ENCODE measurements at regions not wholly inside any gene's neighbourhood (a gene's known extent, or its start where the extent isn't known, plus 50 kb on each side); places are given as distances from the start of the nearest gene placed in this dataset.

DNA sequence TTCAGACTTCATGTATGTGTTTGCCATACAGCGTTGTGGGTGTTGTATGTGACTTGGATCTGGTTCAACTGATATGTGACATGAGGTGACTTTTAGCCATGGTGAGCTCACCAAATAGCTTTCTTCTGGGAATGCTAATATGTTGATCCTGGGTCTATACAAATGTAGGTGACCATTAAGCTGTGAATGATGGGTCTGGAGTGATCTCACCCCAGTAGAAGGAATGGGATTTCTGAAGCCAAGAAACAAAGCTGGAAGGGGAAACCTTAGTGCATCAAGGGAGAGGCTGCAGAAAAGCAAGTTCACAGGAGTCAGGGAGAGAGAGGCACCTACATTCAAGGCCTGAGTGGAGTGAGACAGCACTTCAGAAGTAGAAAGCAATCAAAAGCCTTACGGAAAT is 421.0 kb upstream of the THRB start:
- 87 to 92% methylated on average over 2 of the region's 2 CpGs for WGBS, 2 experiments (ENCODE audit: insufficient coverage in 1 of 2, insufficient read length in 1 of 2)
- H3K4me1 ChIP-seq (ENCODE audit: control insufficient read depth, insufficient read depth, low read length) = no peaks in the 10 kb centered on the region
- DNase-seq = no peak
- Mint-ChIP-seq H3K9me3 (peaks cover 7% of the 10 kb centered on the region), H3K27me3 (ENCODE audit: insufficient read depth) (peaks cover 17% of the 10 kb centered on the region), H3K36me3 (ENCODE audit: low read depth) (no peaks in the 10 kb centered on the region), H3K4me3 (no peak overlapping the region), H3K27ac (no peak overlapping the region), H3K4me1 (peaks cover 7% of the 10 kb centered on the region)
- H3K27me3 ChIP-seq (ENCODE audit: control insufficient read depth, insufficient read depth, low read length, poor library complexity, severe bottlenecking) = no peaks in the 10 kb centered on the region
- H3K9ac ChIP-seq (ENCODE audit: extremely low read depth, low read length, poor library complexity, severe bottlenecking) = no peak overlapping the region
- no peaks in the 10 kb centered on the region for H3K36me3 ChIP-seq (ENCODE audit: control insufficient read depth, insufficient read depth, low read length)
- H3K27ac ChIP-seq (ENCODE audit: low read depth, low read length) = no peak overlapping the region
- TF ChIP-seq CTCF (conservative IDR thresholded peaks at IDR 0.05) = no peak
- H3K9me3 ChIP-seq (ENCODE audit: control insufficient read depth, low read length) = no peaks in the 10 kb centered on the region
- no peak overlapping the region for H3K4me3 ChIP-seq (ENCODE audit: low read length)

DNA sequence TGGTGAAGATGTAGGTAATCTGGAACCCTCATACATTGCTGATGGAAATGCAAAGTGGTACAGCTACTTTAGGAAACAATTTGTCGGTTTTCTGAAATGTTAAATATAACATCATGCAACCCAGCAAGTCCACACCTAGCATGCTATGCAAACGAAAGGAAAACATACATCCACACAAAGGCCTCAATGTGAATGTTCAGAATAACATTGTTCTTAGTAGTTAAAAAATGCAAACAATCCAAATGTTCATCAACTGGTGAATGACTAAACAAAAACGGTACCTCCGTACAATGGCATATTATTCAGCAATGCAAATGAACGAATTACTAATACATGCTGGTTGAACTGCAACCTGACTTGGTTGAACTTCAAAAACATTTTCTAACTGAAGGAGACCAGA is 423.3 kb upstream of the THRB start:
- H3K27me3 ChIP-seq (ENCODE audit: control insufficient read depth, insufficient read depth, low read length, poor library complexity, severe bottlenecking) = no peaks in the 10 kb centered on the region
- Mint-ChIP-seq H3K4me3 (no peak overlapping the region), H3K27ac (no peak overlapping the region), H3K27me3 (ENCODE audit: insufficient read depth) (peaks cover 28% of the 10 kb centered on the region), H3K36me3 (ENCODE audit: low read depth) (no peaks in the 10 kb centered on the region), H3K9me3 (peaks cover 6% of the 10 kb centered on the region), H3K4me1 (peaks cover 6% of the 10 kb centered on the region)
- 88 to 96% methylated on average over 3 to 5 of the region's 5 CpGs for WGBS, 2 experiments (ENCODE audit: insufficient coverage in 1 of 2, insufficient read length in 1 of 2)
- no peaks in the 10 kb centered on the region for H3K36me3 ChIP-seq (ENCODE audit: control insufficient read depth, insufficient read depth, low read length)
- H3K4me1 ChIP-seq (ENCODE audit: control insufficient read depth, insufficient read depth, low read length) = no peaks in the 10 kb centered on the region
- no peak overlapping the region for H3K4me3 ChIP-seq (ENCODE audit: low read length)
- H3K9me3 ChIP-seq (ENCODE audit: control insufficient read depth, low read length) = no peaks in the 10 kb centered on the region
- H3K27ac ChIP-seq (ENCODE audit: low read depth, low read length) = no peak overlapping the region
- no peak overlapping the region for H3K9ac ChIP-seq (ENCODE audit: extremely low read depth, low read length, poor library complexity, severe bottlenecking)
- no peak for DNase-seq
- no peak for TF ChIP-seq CTCF (conservative IDR thresholded peaks at IDR 0.05)

DNA sequence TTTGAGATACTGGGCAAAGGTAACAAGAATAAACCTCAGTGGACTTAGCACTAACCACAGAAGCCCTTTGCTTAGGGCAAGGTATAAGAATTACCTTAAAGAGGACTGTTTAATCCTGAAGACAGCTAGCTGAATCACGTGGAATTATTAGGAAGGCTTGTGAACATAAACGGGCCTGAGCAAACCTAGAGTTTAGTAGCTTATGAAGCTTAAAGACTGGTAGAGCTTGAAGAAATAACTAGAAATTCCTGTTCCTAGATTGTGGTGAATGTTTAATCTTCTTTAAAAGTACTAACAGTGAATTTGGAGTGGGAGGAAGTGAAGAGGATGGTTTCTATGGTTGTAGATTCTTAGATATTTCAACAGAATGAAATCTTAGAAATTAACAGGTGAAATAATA is 428.9 kb upstream of the THRB start:
- 83 to 89% methylated on average over 2 of the region's 2 CpGs for whole genome bisulfite sequencing, 2 experiments (ENCODE audit: insufficient coverage in 1 of 2, insufficient read length in 1 of 2)
- Histone ChIP-seq H3K9me3 (ENCODE audit: control insufficient read depth, low read length) (no peaks in the 10 kb centered on the region), H3K4me3 (ENCODE audit: low read length) (no peak overlapping the region), H3K9ac (ENCODE audit: extremely low read depth, low read length, poor library complexity, severe bottlenecking) (no peak overlapping the region), H3K27me3 (ENCODE audit: control insufficient read depth, insufficient read depth, low read length, poor library complexity, severe bottlenecking) (no peaks in the 10 kb centered on the region), H3K36me3 (ENCODE audit: control insufficient read depth, insufficient read depth, low read length) (no peaks in the 10 kb centered on the region), H3K27ac (ENCODE audit: low read depth, low read length) (no peak overlapping the region), H3K4me1 (ENCODE audit: control insufficient read depth, insufficient read depth, low read length) (no peaks in the 10 kb centered on the region)
- Mint-ChIP-seq H3K27me3 (ENCODE audit: insufficient read depth) (peaks cover 30% of the 10 kb centered on the region), H3K9me3 (no peaks in the 10 kb centered on the region), H3K4me1 (peaks cover 10% of the 10 kb centered on the region), H3K4me3 (no peak overlapping the region), H3K36me3 (ENCODE audit: low read depth) (no peaks in the 10 kb centered on the region), H3K27ac (no peak overlapping the region)
- DNase-seq = no peak
- TF ChIP-seq CTCF (conservative IDR thresholded peaks at IDR 0.05) = no peak

All from endodermal cell (in vitro differentiated cells).